Gastrocnemius medialis (tissue), 4 donors: ENCODE measurements at regions not wholly inside any gene's neighbourhood (a gene's known extent, or its start where the extent isn't known, plus 50 kb on each side); places are given as distances from the start of the nearest gene placed in this dataset.

Experiments
- CTCF ChIP-seq, 5 experiments: fragments of 450-650 bp in 3 of 5; fragments of 200-600 bp in 2 of 5; sonication (generic) in 2 of 5; IDR thresholded peaks in 4 of 5; conservative IDR thresholded peaks in 1 of 5; 1 replicate in 4 of 5; 2 replicates in 1 of 5; pipeline ENCODE4 v1.5.1; 2016 to 2019; ENCODE audit warnings: antibody characterized with exemption in 5 of 5, mild to moderate bottlenecking in 3 of 5, moderate library complexity in 3 of 5
- POLR2A ChIP-seq, 2 donors: fragments of 450-650 bp; IDR thresholded peaks; one replicate each; pipeline ENCODE4 v1.6.1; 2017; ENCODE audit warnings: antibody characterized with exemption in 2 of 2, mild to moderate bottlenecking in 2 of 2, moderate library complexity in 2 of 2

- TF ChIP-seq CTCF (IDR thresholded peaks at IDR 0.05 in 4 of 5, conservative IDR thresholded peaks at IDR 0.05 in 1 of 5) (no peak), POLR2A (IDR thresholded peaks at IDR 0.05) (no peak)
Observed at GRCh38 chr2:134783912-134784311, 54.5 kb upstream of the ACMSD start.
